ENCODE measurements at regions not wholly inside any gene's neighbourhood (a gene's known extent, or its start where the extent isn't known, plus 50 kb on each side); places are given as distances from the start of the nearest gene placed in this dataset.

DNA sequence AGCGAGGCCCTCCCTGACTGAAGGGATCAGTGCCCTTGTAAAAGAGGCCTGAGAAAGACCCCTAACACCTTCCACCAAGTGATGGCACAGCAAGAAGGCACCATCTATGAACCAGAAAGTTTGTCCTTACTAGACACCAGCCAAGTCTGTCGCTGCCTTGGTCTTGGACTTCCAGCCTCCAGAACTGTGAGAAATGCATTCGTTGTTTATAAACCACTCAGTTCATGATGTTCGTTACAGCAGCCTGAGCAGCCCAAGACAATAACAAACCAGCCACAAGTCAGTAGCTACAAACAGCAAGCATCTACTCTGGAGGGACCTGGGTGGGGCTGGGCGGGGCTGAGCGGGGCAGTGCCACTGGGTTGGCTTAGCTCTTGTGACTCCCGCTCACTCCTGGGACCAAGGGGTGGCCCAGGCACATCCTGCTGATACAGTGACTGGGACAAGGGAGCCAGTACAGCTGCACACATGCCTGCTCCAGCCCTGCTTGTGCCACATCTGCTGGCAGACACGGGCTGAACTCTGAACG is 234.9 kb downstream of the IRF8 start:
- H3K27me3 Mint-ChIP-seq (ENCODE audit: low read depth in 3 of 3) = peaks cover 4 to 11% (median 10%) of the 10 kb centered on the region in 3 donors
- no peak overlapping the region for H3K27ac ChIP-seq (ENCODE audit: low read depth in 1 of 2, low read length in 2 of 2)
- TF ChIP-seq CTCF (IDR thresholded peaks at IDR 0.05) = no peak
- no peaks in the 10 kb centered on the region for H4K20me1 ChIP-seq (ENCODE audit: insufficient read depth, low read length)
- no peaks in the 10 kb centered on the region for H3K79me2 ChIP-seq (ENCODE audit: insufficient read depth, low read length)
- no peak overlapping the region for H3K4me3 Mint-ChIP-seq
- peaks cover 0 to 4% of the 10 kb centered on the region in 2 donors for H3K27me3 ChIP-seq (ENCODE audit: control insufficient read depth in 2 of 2, insufficient read depth in 2 of 2, low read length in 2 of 2)
- H3K9me3 Mint-ChIP-seq = peaks cover 0 to 5% (median 0%) of the 10 kb centered on the region in 7 donors
- H3K4me1 Mint-ChIP-seq = no peaks in the 10 kb centered on the region
- DNase-seq = no peak
- no peaks in the 10 kb centered on the region for H3K9me3 ChIP-seq (replicated peaks in 1 of 2; ENCODE audit: control insufficient read depth in 1 of 2, insufficient read depth in 1 of 2, low read length in 2 of 2)
- 89% methylated on average over 9 of the region's 9 CpGs for WGBS (ENCODE audit: insufficient coverage)
- no peaks in the 10 kb centered on the region for H3K36me3 ChIP-seq (replicated peaks in 1 of 2; ENCODE audit: control insufficient read depth in 1 of 2, insufficient read depth in 2 of 2, low read length in 2 of 2)
- intact Hi-C loops (cut with micrococcal nuclease) = no loop called here
- H3K4me3 ChIP-seq (replicated peaks in 1 of 3; ENCODE audit: low read depth in 2 of 3, low read length in 3 of 3) = no peak overlapping the region
- H2AFZ ChIP-seq (ENCODE audit: insufficient read depth, low read depth, low read length, poor library complexity, severe bottlenecking) = no peak overlapping the region
- no peak overlapping the region for H3K9ac ChIP-seq (ENCODE audit: insufficient read depth, low read length, poor library complexity, severe bottlenecking)
- H3K36me3 Mint-ChIP-seq = no peaks in the 10 kb centered on the region
- peaks cover 0 to 2% of the 10 kb centered on the region in 2 donors for H3K4me1 ChIP-seq (ENCODE audit: control insufficient read depth in 1 of 2, insufficient read depth in 2 of 2, low read length in 2 of 2)
- H3K27ac Mint-ChIP-seq = no peak overlapping the region
- no peak overlapping the region for H3K4me2 ChIP-seq (replicated peaks; ENCODE audit: extremely low read depth, low read length, poor library complexity, severe bottlenecking)

DNA sequence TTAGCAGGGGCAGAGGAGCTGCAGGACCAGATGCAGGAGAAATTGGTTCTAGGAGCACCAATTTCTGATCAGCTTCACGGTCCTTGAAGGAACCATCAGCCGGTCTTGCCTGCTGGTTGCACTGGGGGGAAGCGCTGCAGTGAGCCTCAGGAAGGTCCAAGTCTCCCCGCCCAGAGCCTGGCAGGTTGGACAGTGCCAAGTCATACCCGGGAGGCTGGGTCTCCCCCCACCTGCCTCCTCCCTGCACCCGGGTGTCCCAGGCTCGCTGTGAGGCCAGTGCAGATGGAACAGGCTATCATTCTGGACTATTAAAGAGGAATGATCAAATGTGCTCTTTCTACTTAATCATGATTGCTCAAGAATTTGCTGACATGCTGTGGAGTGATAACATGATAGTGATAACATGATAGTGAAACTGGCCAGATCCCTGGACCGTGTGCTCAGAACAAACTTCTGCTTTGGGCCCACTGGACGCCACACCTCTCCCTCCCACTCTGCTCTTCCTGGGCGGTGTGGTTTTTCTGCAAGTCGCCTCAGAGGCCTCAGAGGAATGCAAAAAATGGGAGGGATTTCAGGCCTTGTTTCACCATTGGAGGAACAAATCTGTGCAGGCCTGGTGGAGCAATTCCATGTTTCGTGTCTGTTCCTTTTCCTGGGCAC is 236.0 kb downstream of the IRF8 start:
- Histone ChIP-seq H3K9me3 (replicated peaks in 1 of 2; ENCODE audit: control insufficient read depth in 1 of 2, insufficient read depth in 1 of 2, low read length in 2 of 2) (no peaks in the 10 kb centered on the region), H3K4me1 (ENCODE audit: control insufficient read depth in 1 of 2, insufficient read depth in 2 of 2, low read length in 2 of 2) (peaks cover 0 to 2% of the 10 kb centered on the region in 2 donors), H3K9ac (ENCODE audit: insufficient read depth, low read length, poor library complexity, severe bottlenecking) (no peak overlapping the region), H3K4me2 (replicated peaks; ENCODE audit: extremely low read depth, low read length, poor library complexity, severe bottlenecking) (no peak overlapping the region), H3K27me3 (ENCODE audit: control insufficient read depth in 2 of 2, insufficient read depth in 2 of 2, low read length in 2 of 2) (peaks cover 0 to 4% of the 10 kb centered on the region in 2 donors), H3K36me3 (replicated peaks in 1 of 2; ENCODE audit: control insufficient read depth in 1 of 2, insufficient read depth in 2 of 2, low read length in 2 of 2) (no peaks in the 10 kb centered on the region), H3K79me2 (ENCODE audit: insufficient read depth, low read length) (no peaks in the 10 kb centered on the region), H3K4me3 (replicated peaks in 1 of 3; ENCODE audit: low read depth in 2 of 3, low read length in 3 of 3) (no peak overlapping the region), H2AFZ (ENCODE audit: insufficient read depth, low read depth, low read length, poor library complexity, severe bottlenecking) (no peak overlapping the region), H3K27ac (ENCODE audit: low read depth in 1 of 2, low read length in 2 of 2) (no peak overlapping the region), H4K20me1 (ENCODE audit: insufficient read depth, low read length) (no peaks in the 10 kb centered on the region)
- H3K9me3 Mint-ChIP-seq = peaks cover 0 to 5% (median 0%) of the 10 kb centered on the region in 7 donors
- H3K36me3 Mint-ChIP-seq = no peaks in the 10 kb centered on the region
- WGBS (ENCODE audit: insufficient coverage) = 79% methylated on average over 6 of the region's 12 CpGs
- intact Hi-C loops (cut with micrococcal nuclease) = no loop called here
- H3K4me3 Mint-ChIP-seq = no peak overlapping the region
- H3K27me3 Mint-ChIP-seq (ENCODE audit: low read depth in 3 of 3) = peaks cover 2 to 11% (median 6%) of the 10 kb centered on the region in 3 donors
- H3K4me1 Mint-ChIP-seq = no peaks in the 10 kb centered on the region
- no peak overlapping the region for H3K27ac Mint-ChIP-seq
- TF ChIP-seq CTCF (IDR thresholded peaks at IDR 0.05) = no peak
- no peak for DNase-seq
